Spleen (tissue), 11 donors: ENCODE measurements at regions not wholly inside any gene's neighbourhood (a gene's known extent, or its start where the extent isn't known, plus 50 kb on each side); places are given as distances from the start of the nearest gene placed in this dataset.

Experiments
- DNase-seq: peaks from one replicate; pipeline ENCODE4 v3.0.0-alpha.2; 2020
- H3K27ac ChIP-seq, 8 donors: fragments of 200-600 bp; sonication (generic) in 7 of 8; 1 replicate in 4 of 8; 2 replicates in 4 of 8; pipeline versions ENCODE4 v1.5.0 to v1.8.0; 2016 to 2021; ENCODE audit warnings: inconsistent platforms in 4 of 8, mild to moderate bottlenecking in 4 of 8, moderate library complexity in 1 of 8
- H3K27me3 ChIP-seq, 7 donors: fragments of 200-600 bp; sonication (generic) in 6 of 7; replicated peaks in 1 of 7; 1 replicate in 4 of 7; 2 replicates in 3 of 7; pipeline versions ENCODE4 v1.5.0 to v1.8.0; 2016 to 2021; ENCODE audit warnings: inconsistent platforms in 3 of 7, mild to moderate bottlenecking in 1 of 7
- H3K36me3 ChIP-seq, 6 donors: fragments of 200-600 bp; sonication (generic) in 5 of 6; 1 replicate in 4 of 6; 2 replicates in 2 of 6; pipeline versions ENCODE4 v1.5.0 to v1.8.0; 2016 to 2021; ENCODE audit warnings: inconsistent platforms in 2 of 6
- H3K4me1 ChIP-seq, 6 donors: fragments of 200-600 bp; sonication (generic) in 5 of 6; 1 replicate in 3 of 6; 2 replicates in 3 of 6; pipeline versions ENCODE4 v1.5.0 to v1.8.0; 2016 to 2021; ENCODE audit warnings: inconsistent platforms in 3 of 6
- H3K4me3 ChIP-seq, 8 donors: fragments of 200-600 bp; sonication (generic) in 7 of 8; 1 replicate in 4 of 8; 2 replicates in 4 of 8; pipeline versions ENCODE4 v1.5.0 to v1.8.0; 2016 to 2021; ENCODE audit warnings: inconsistent platforms in 4 of 8, mild to moderate bottlenecking in 4 of 8, moderate library complexity in 2 of 8
- H3K9me3 ChIP-seq, 8 donors: fragments of 200-600 bp; sonication (generic) in 7 of 8; 1 replicate in 4 of 8; 2 replicates in 4 of 8; pipeline versions ENCODE4 v1.5.0 to v1.8.0; 2016 to 2021; ENCODE audit warnings: inconsistent platforms in 4 of 8
- CTCF ChIP-seq, 11 experiments: fragments of 200-600 bp in 7 of 11; fragments of 450-650 bp in 4 of 11; sonication (generic) in 4 of 11; IDR thresholded peaks in 8 of 11; conservative IDR thresholded peaks in 3 of 11; 1 replicate in 7 of 11; 2 replicates in 4 of 11; pipeline versions ENCODE4 v1.4.0 to v1.8.0; 2016 to 2021; ENCODE audit warnings: antibody characterized with exemption in 11 of 11, inconsistent platforms in 4 of 11, mild to moderate bottlenecking in 1 of 11
- POLR2A ChIP-seq, 3 donors: fragments of 450-650 bp; IDR thresholded peaks; one replicate each; pipeline ENCODE4 v1.5.1; 2017; ENCODE audit warnings: antibody characterized with exemption in 3 of 3, mild to moderate bottlenecking in 1 of 3
- POLR2AphosphoS5 ChIP-seq, 3 donors: sonication (generic); formaldehyde crosslinking; IDR thresholded peaks; one replicate each; pipeline ENCODE4 v1.5.1; 2017; ENCODE audit warnings: antibody characterized with exemption in 3 of 3
- WGBS, 5 donors: extraction: QIAGEN DNeasy Blood & Tissue Kit in 3 of 5; methylation state at CpG; one replicate each; pipeline versions ENCODE4 v1.1.5 to v1.1.7; 2013 to 2018; 5-methylcytosine and 5-hydroxymethylcytosine counted together
- intact Hi-C: fragments of 100-400 bp; cut with DNase I; formaldehyde crosslinking; loops from one replicate; pipeline ENCODE4 v1.15.0; 2023; ENCODE audit warnings: low total_unique reads
- donor health status: healthy with polysubstance abuse.
- donor health status: DM: no; HTN: no; CAD: no; lungs with moderate emphysema.
- donor health status: DM: no; HTN: no; CAD: no.
- donor health status: Bipolar disorder and iron deficiency.
- donor health status: healthy.
- donor health status: DM: no; HTN: no; CAD: no.
- donor health status: DM: yes; HTN: yes; CAD: no.

DNA sequence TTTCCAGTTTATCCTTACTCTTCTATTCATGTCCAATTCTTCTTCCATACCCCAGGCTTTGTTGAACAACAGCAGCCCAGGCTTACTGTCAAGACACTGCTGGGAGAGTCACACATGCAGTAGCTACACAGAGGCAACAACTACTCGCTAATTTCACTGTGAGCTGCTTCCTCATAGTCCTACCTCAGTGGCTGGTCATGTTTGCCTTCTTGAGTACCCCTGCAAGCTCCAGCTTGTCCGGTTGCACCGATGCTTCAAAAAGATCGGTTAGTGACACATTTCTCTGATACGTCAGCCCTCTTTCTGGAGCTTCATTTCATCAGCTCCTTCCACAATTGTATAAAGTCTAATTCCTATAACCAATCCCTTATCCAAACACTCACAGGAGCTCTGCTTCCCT, 246.7 kb upstream of the NFIA start:
- intact Hi-C loops, result no loop called here
- Histone ChIP-seq H3K9me3 (no peaks in the 10 kb centered on the region), H3K27ac (no peak overlapping the region), H3K36me3 (no peaks in the 10 kb centered on the region), H3K4me1 (peaks cover 0 to 8% (median 3%) of the 10 kb centered on the region in 6 donors), H3K27me3 (no peaks in the 10 kb centered on the region), H3K4me3 (no peak overlapping the region)
- TF ChIP-seq POLR2A (IDR thresholded peaks at IDR 0.05) (no peak), POLR2AphosphoS5 (IDR thresholded peaks at IDR 0.05) (no peak), CTCF (IDR thresholded peaks at IDR 0.05 in 8 of 11, conservative IDR thresholded peaks at IDR 0.05 in 3 of 11) (no peak)
- WGBS, 5 donors, result 91 to 97% (median 94%) methylated on average over 5 of the region's 5 CpGs
- DNase-seq, result no peak

DNA sequence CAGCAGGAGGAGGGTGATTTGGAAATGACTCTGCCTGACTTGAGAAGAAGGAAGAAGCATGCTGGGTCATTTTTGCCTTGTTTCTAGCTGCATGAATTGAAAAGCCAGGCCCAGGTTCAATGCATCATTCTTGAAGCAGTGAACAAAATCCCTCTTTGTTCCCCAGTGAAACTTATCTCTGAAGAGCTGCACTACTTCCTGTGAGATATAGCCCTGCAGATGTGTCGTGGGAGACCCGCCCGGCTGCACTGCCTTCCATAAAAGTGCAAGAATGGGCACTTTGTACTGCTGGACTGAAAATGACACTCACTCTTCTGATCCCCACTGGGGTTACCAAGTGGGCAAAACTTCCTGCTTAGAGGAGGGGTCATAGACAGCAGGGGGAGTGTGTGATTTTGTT, 249.2 kb upstream of the NFIA start:
- intact Hi-C loops, result no loop called here
- H3K4me3 ChIP-seq, result no peak overlapping the region
- no peak overlapping the region for H3K27ac ChIP-seq
- no peaks in the 10 kb centered on the region for H3K36me3 ChIP-seq
- H3K27me3 ChIP-seq, result no peaks in the 10 kb centered on the region
- DNase-seq, result no peak
- WGBS, 5 donors, result 7 to 22% (median 12%) methylated on average over 3 of the region's 3 CpGs
- H3K4me1 ChIP-seq, result peaks cover 0 to 8% (median 3%) of the 10 kb centered on the region in 6 donors
- no peaks in the 10 kb centered on the region for H3K9me3 ChIP-seq
- TF ChIP-seq CTCF (IDR thresholded peaks at IDR 0.05 in 8 of 11, conservative IDR thresholded peaks at IDR 0.05 in 3 of 11) (no peak), POLR2A (IDR thresholded peaks at IDR 0.05) (no peak), POLR2AphosphoS5 (IDR thresholded peaks at IDR 0.05) (no peak)

- Histone ChIP-seq H3K9me3 (no peaks in the 10 kb centered on the region), H3K4me3 (no peak overlapping the region), H3K36me3 (no peaks in the 10 kb centered on the region), H3K27me3 (no peaks in the 10 kb centered on the region), H3K4me1 (peaks cover 0 to 8% (median 3%) of the 10 kb centered on the region in 6 donors), H3K27ac (no peak overlapping the region)
- TF ChIP-seq POLR2AphosphoS5 (IDR thresholded peaks at IDR 0.05) (no peak), POLR2A (IDR thresholded peaks at IDR 0.05) (no peak), CTCF (IDR thresholded peaks at IDR 0.05 in 8 of 11, conservative IDR thresholded peaks at IDR 0.05 in 3 of 11) (no peak)
- no peak for DNase-seq
- intact Hi-C loops, result no loop called here
- 22 to 30% (median 26%) methylated on average over 3 of the region's 3 CpGs for WGBS, 5 donors
Measured at GRCh38 chr1:60832367-60832766, 250.0 kb upstream of the NFIA start.

DNA sequence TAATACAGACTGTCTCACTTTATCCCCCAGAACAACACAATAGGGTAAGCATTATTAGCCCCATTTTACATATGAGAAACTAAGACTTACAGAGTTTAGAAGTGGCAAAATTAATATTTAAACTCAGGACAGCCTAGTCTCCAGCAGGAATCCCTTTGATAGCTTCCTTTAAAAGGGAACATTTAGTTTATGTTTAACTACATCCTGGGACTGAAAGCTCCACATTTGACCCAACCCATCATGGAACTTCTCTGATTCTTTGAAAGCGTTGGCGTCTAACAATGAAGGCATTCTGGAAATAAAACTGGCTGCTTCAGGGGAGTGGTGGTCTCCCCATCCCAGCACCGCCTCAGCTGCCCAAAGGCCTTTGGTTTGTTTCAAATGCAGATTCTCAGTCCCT, 250.6 kb upstream of the NFIA start:
- DNase-seq, result no peak
- Histone ChIP-seq H3K27ac (no peak overlapping the region), H3K36me3 (no peaks in the 10 kb centered on the region), H3K4me3 (no peak overlapping the region), H3K27me3 (no peaks in the 10 kb centered on the region), H3K9me3 (peaks cover 0 to 2% (median 0%) of the 10 kb centered on the region in 8 donors), H3K4me1 (peaks cover 0 to 8% (median 3%) of the 10 kb centered on the region in 6 donors)
- 92 to 96% (median 93%) methylated on average over 3 of the region's 3 CpGs for WGBS, 5 donors
- intact Hi-C loops, result no loop called here
- TF ChIP-seq CTCF (IDR thresholded peaks at IDR 0.05 in 8 of 11, conservative IDR thresholded peaks at IDR 0.05 in 3 of 11) (no peak), POLR2A (IDR thresholded peaks at IDR 0.05) (no peak), POLR2AphosphoS5 (IDR thresholded peaks at IDR 0.05) (no peak)
